Colonic mucosa (tissue), 4 donors: ENCODE measurements at regions not wholly inside any gene's neighbourhood (a gene's known extent, or its start where the extent isn't known, plus 50 kb on each side); places are given as distances from the start of the nearest gene placed in this dataset.

ENCODE experiments used
- DNase-seq: peaks from one replicate; pipeline ENCODE4 v3.0.0-alpha.2; 2020
- H3K27ac ChIP-seq: fragments of 200-600 bp; one replicate; pipeline ENCODE4 v1.8.0; 2021
- H3K27me3 ChIP-seq: fragments of 200-600 bp; one replicate; pipeline ENCODE4 v1.8.0; 2021
- H3K36me3 ChIP-seq: fragments of 200-600 bp; one replicate; pipeline ENCODE4 v1.8.0; 2021
- H3K4me1 ChIP-seq: fragments of 200-600 bp; one replicate; pipeline ENCODE4 v1.8.0; 2021; ENCODE audit warnings: mild to moderate bottlenecking
- H3K4me3 ChIP-seq: fragments of 200-600 bp; one replicate; pipeline ENCODE4 v1.8.0; 2021
- H3K9ac ChIP-seq, 2 donors: one replicate each; pipeline ENCODE4 v1.7.0; 2013; ENCODE audit warnings: control low read depth in 2 of 2, low read depth in 2 of 2, low read length in 2 of 2
- H3K9me3 ChIP-seq: fragments of 200-600 bp; one replicate; pipeline ENCODE4 v1.8.0; 2021
- CTCF ChIP-seq: fragments of 200-600 bp; IDR thresholded peaks from one replicate; pipeline ENCODE4 v1.8.0; 2022; ENCODE audit warnings: antibody characterized with exemption, mild to moderate bottlenecking
- intact Hi-C: fragments of 100-400 bp; cut with DNase I; formaldehyde crosslinking; loops from one replicate; pipeline ENCODE4 v1.14.1; 2022
- donor health status: healthy.
- donor health status: DM: no; HTN: no; CAD: no.
- donor health status: DM: no; HTN: no; CAD: no.

GRCh38 chr3:5388091-5388490 lies 200.6 kb downstream of the EDEM1 start:
- Histone ChIP-seq H3K27me3 (no peaks in the 10 kb centered on the region), H3K9me3 (no peaks in the 10 kb centered on the region), H3K4me3 (no peak overlapping the region), H3K27ac (no peak overlapping the region), H3K9ac (no peak overlapping the region), H3K36me3 (no peaks in the 10 kb centered on the region), H3K4me1 (no peaks in the 10 kb centered on the region)
- no peak for TF ChIP-seq CTCF
- DNase-seq: no peak
- intact Hi-C loops: no loop called here

GRCh38 chr3:5389057-5389456 lies 201.6 kb downstream of the EDEM1 start:
- no peaks in the 10 kb centered on the region for H3K9me3 ChIP-seq
- no peak overlapping the region for H3K9ac ChIP-seq
- H3K36me3 ChIP-seq: no peaks in the 10 kb centered on the region
- no peaks in the 10 kb centered on the region for H3K4me1 ChIP-seq
- H3K4me3 ChIP-seq: no peak overlapping the region
- H3K27me3 ChIP-seq: no peaks in the 10 kb centered on the region
- H3K27ac ChIP-seq: no peak overlapping the region
- no peak for TF ChIP-seq CTCF
- no peak for DNase-seq
- intact Hi-C loops: no loop called here

GRCh38 chr3:5390221-5390620 lies 202.7 kb downstream of the EDEM1 start:
- H3K27me3 ChIP-seq: no peaks in the 10 kb centered on the region
- TF ChIP-seq CTCF: no peak
- no peaks in the 10 kb centered on the region for H3K9me3 ChIP-seq
- no peaks in the 10 kb centered on the region for H3K36me3 ChIP-seq
- no peak for DNase-seq
- H3K4me3 ChIP-seq: no peak overlapping the region
- H3K27ac ChIP-seq: no peak overlapping the region
- no peaks in the 10 kb centered on the region for H3K4me1 ChIP-seq
- intact Hi-C loops: no loop called here
- H3K9ac ChIP-seq: no peak overlapping the region

GRCh38 chr3:5390936-5391625 lies 203.6 kb downstream of the EDEM1 start:
- no peak for DNase-seq
- TF ChIP-seq CTCF: no peak
- intact Hi-C loops: no loop called here

GRCh38 chr3:5401002-5401401 lies 213.5 kb downstream of the EDEM1 start:
- Histone ChIP-seq H3K9me3 (no peaks in the 10 kb centered on the region), H3K36me3 (no peaks in the 10 kb centered on the region), H3K9ac (no peak overlapping the region), H3K4me3 (no peak overlapping the region), H3K27me3 (no peaks in the 10 kb centered on the region), H3K27ac (no peak overlapping the region), H3K4me1 (no peaks in the 10 kb centered on the region)
- no peak for TF ChIP-seq CTCF
- DNase-seq: no peak
- intact Hi-C loops: no loop called here

More at GRCh38 chr3:5390936-5391625, 203.6 kb downstream of the EDEM1 start:
- H3K36me3 ChIP-seq: no peaks in the 10 kb centered on the region
- no peaks in the 10 kb centered on the region for H3K27me3 ChIP-seq
- H3K4me3 ChIP-seq: no peak overlapping the region
- H3K9ac ChIP-seq: no peak overlapping the region
- H3K9me3 ChIP-seq: no peaks in the 10 kb centered on the region
- no peak overlapping the region for H3K27ac ChIP-seq
- no peaks in the 10 kb centered on the region for H3K4me1 ChIP-seq
